Suprapubic skin (tissue), 4 donors: ENCODE measurements at regions not wholly inside any gene's neighbourhood (a gene's known extent, or its start where the extent isn't known, plus 50 kb on each side); places are given as distances from the start of the nearest gene placed in this dataset.

Experiments
- CTCF ChIP-seq, 2 donors: fragments of 200-600 bp in 1 of 2; fragments of 450-650 bp in 1 of 2; sonication (generic) in 1 of 2; IDR thresholded peaks; one replicate each; pipeline ENCODE4 v1.5.1; 2016 to 2019; ENCODE audit warnings: antibody characterized with exemption in 2 of 2, mild to moderate bottlenecking in 1 of 2, moderate library complexity in 1 of 2
- POLR2A ChIP-seq, 2 donors: fragments of 450-650 bp; IDR thresholded peaks; one replicate each; pipeline ENCODE4 v1.6.1; 2017; ENCODE audit warnings: antibody characterized with exemption in 2 of 2, mild to moderate bottlenecking in 2 of 2, moderate library complexity in 2 of 2
- POLR2AphosphoS5 ChIP-seq, 3 donors: sonication (generic); formaldehyde crosslinking; IDR thresholded peaks; one replicate each; pipeline ENCODE4 v1.6.1; 2017; ENCODE audit warnings: antibody characterized with exemption in 3 of 3

- TF ChIP-seq CTCF (IDR thresholded peaks at IDR 0.05), result no peak
- no peak for TF ChIP-seq POLR2A (IDR thresholded peaks at IDR 0.05)
- no peak for TF ChIP-seq POLR2AphosphoS5 (IDR thresholded peaks at IDR 0.05)
Observed at GRCh38 chr2:43149482-43150107, 76.8 kb downstream of the ZFP36L2 start.
